ENCODE measurements at regions not wholly inside any gene's neighbourhood (a gene's known extent, or its start where the extent isn't known, plus 50 kb on each side); places are given as distances from the start of the nearest gene placed in this dataset.

GRCh38 chr17:22469941-22470340 is 777.6 kb downstream of the KCNJ18 start:
- DNase-seq (ENCODE audit: low read depth in 4 of 4, low spot score in 2 of 4) = no peak

DNA sequence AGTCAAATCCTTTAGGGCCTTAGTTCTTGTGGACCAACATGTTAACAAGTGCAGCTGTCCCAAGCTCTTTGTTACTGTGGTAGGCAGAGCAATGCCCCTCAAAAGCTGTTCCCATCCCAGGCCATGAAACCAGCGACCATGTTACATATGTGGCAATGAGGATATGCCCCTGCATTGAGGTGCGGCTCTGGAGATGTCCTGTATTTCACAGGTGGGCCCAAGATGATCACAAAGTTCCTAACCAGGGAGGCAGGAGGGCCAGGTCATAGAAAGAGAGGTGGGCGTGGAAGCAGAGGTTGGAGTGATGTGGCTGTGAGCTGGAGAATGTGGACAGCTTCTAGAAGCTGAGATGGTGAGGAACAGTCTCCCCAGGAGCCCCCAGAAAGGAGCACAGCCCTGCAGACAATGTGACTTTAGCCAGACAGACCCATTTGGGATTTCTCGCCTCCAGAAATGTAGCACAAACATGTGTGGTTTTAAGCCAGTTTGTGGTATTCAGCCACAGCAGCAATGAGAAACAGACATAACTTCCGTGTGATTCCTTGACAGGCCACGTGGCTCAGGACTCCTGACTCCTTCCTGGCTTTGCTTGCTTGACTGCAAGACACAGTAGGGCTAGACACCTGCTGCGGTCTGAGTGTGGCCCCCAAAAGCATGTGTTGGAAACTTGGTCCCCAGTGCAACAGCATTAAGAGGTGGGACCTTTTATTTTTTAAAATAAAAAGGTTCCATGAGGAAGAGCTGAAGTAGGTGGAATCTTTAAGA is 778.3 kb downstream of the KCNJ18 start:
- no peak for DNase-seq (ENCODE audit: low read depth in 4 of 4, low spot score in 2 of 4)

DNA sequence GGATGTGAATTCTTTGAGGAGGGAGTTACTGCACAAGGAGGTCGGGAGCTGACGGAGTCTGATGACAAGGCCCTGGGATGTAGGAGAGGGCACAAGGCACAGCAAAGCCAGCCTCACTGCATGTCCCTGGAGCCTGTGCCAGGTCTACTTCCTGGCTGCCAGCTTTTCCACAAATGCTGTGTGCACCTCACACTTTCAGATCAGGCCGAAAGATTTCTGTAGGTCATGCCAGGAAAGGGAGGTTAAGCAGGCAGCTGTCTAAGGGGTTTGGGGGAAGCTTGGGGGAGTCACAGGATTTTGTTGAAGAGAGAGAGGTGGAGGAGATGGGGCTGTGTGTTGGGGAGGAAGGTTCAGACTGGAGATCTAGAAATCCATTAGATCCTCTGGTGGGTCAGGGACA is 792.5 kb downstream of the KCNJ18 start:
- DNase-seq (ENCODE audit: low read depth in 4 of 4, low spot score in 2 of 4) = no peak

GRCh38 chr17:22490399-22490798 is 798.1 kb downstream of the KCNJ18 start:
- DNase-seq (ENCODE audit: low read depth in 4 of 4, low spot score in 2 of 4) = no peak

DNA sequence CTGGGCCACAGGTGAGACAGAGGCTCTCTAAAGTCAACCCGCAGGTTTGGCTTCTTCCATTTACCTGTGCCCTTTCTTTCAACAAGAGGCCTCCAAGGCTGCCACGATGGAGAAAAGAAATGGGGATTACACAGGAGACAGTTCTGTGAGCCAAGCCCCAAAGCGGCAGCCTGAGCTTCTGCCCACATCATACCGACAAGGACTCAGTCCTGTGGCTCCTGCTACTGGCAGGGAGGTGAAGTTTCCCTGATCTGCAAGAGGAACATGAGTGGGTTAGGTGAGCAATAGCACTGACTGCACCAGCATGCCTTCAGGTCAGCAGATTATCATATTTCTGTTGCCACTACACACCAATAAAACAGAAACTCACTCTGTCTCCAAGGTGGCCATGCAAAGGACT is 800.0 kb downstream of the KCNJ18 start:
- DNase-seq (ENCODE audit: low read depth in 4 of 4, low spot score in 2 of 4) = no peak

- no peak for DNase-seq (ENCODE audit: low read depth in 4 of 4, low spot score in 2 of 4)
These were observed 804.1 kb downstream of the KCNJ18 start for GRCh38 chr17:22496450-22496849.

- no peak for DNase-seq (ENCODE audit: low read depth in 4 of 4, low spot score in 2 of 4)
These were observed 811.1 kb downstream of the KCNJ18 start for GRCh38 chr17:22503322-22503899.

GRCh38 chr17:22505660-22506059 is 813.3 kb downstream of the KCNJ18 start:
- no peak for DNase-seq (ENCODE audit: low read depth in 4 of 4, low spot score in 2 of 4)

GRCh38 chr17:22506231-22506630 is 813.9 kb downstream of the KCNJ18 start:
- no peak for DNase-seq (ENCODE audit: low read depth in 4 of 4, low spot score in 2 of 4)

- no peak for DNase-seq (ENCODE audit: low read depth in 4 of 4, low spot score in 2 of 4)
These were observed 814.5 kb downstream of the KCNJ18 start for GRCh38 chr17:22506861-22507260.

- DNase-seq (ENCODE audit: low read depth in 4 of 4, low spot score in 2 of 4) = no peak
These were observed 815.5 kb downstream of the KCNJ18 start for GRCh38 chr17:22507823-22508222.

- no peak for DNase-seq (ENCODE audit: low read depth in 4 of 4, low spot score in 2 of 4)
These were observed 818.2 kb downstream of the KCNJ18 start for GRCh38 chr17:22510504-22510903.

DNA sequence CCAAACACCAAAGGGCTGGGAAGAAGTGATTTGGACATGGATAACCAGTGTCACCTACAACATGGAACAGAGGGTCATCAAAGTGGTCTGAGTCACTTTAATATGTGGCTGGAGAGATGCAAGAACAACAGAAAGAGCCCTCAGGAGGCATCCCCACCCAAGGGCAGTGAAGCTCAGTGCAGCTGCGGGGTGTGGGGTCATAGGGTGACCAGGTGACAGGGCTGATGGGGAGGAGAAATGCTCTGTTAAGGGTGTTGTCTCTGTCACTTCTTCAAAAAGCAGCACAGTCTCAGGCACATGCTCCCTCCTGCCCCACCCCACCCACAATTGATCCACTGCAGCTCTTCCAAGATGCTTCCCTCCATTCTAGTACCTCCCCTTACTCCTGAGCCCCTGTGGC is 819.1 kb downstream of the KCNJ18 start:
- DNase-seq (ENCODE audit: low read depth in 4 of 4, low spot score in 2 of 4) = no peak

DNA sequence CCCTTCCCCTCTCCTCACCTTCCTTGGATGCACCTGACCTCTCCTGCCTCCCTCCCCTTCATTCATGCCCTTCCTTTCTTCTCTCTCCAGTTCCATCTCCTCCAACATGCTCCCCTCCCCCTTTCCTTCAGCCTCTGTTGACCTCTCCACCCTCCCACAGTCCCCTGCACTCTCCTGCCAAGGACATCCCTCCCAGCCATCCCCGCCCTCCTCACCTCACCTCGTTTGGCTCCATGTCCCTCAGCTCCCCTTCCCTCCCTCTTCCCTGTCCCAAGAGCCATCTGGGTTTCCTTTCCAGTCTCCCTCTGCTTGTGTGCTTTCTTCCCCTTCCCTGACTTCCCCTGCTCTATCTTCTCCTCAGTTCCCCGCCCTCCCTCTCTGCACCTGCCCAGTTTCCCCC is 819.7 kb downstream of the KCNJ18 start:
- DNase-seq (ENCODE audit: low read depth in 4 of 4, low spot score in 2 of 4) = no peak

GRCh38 chr17:22512506-22512905 is 820.2 kb downstream of the KCNJ18 start:
- no peak for DNase-seq (ENCODE audit: low read depth in 4 of 4, low spot score in 2 of 4)

GRCh38 chr17:22512997-22513538 is 820.7 kb downstream of the KCNJ18 start:
- no peak for DNase-seq (ENCODE audit: low read depth in 4 of 4, low spot score in 2 of 4)

DNA sequence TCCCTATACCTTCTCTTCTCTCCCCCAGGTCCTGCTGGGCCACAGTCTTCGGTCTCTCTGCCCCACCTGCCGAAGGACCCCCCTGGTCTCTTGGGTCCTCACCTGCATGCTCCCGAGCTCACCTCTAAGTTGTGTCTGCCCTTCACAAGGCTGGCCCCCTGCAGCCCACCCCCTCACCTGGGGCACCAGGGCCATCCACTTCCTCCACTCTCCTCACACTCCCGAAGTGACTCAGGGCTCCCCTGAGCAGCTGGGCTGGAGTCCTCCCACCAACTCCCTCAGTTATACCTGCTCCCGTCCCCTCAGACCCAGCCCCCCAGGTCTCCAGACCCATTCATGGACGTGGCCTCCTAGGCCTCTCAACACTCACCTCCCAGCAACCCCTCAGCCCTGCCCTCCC is 822.0 kb downstream of the KCNJ18 start:
- DNase-seq (ENCODE audit: low read depth in 4 of 4, low spot score in 2 of 4) = no peak

DNA sequence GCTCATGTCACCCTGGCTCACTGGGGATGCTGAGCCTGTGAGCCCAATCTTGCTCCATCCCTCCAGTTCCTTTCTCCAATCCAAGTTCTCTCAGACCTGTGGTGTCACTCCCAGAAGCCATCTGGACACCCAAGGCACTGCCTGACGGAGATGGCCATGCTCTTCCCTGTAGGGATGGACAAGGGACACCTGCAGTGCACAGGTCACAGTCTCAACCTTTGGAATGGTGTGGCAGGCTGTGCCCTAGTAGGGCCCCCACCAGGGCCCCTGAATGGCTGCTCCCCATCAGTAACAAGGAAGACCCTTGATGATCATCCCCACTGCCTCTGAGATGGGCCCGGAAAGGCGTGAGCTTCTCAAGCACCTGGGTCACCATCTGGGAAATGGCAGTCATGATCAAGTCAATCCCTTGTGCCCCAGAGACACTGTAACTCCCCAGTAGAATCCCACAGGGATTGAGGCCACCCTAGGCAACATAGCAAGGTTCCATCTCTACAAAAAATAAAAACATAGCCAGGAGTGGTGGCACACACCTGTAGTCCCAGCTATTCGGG is 822.5 kb downstream of the KCNJ18 start:
- no peak for DNase-seq (ENCODE audit: low read depth in 4 of 4, low spot score in 2 of 4)

DNA sequence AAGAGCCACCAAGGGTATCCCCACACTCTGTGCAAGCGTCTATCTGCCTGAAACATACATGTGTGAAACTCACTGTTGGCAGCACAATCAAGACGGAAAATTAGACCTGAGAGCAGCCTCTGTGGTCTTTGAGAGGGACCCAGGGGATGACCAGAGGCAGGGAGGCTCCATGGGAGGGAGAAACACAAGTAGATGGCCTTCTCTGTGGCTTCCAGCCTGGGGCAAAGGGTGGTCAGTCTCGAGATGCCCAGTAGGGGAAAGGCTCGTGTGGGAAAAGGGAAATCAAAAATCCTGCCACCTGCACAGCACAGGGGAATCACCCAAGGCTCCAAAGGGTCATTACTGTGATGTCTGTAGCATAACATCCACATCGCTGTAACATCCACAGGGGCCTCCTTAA is 823.3 kb downstream of the KCNJ18 start:
- DNase-seq (ENCODE audit: low read depth in 4 of 4, low spot score in 2 of 4) = no peak

- DNase-seq (ENCODE audit: low read depth in 4 of 4, low spot score in 2 of 4) = no peak
These were observed 824.7 kb downstream of the KCNJ18 start for GRCh38 chr17:22516861-22517636.

GRCh38 chr17:22517716-22518115 is 825.4 kb downstream of the KCNJ18 start:
- DNase-seq (ENCODE audit: low read depth in 4 of 4, low spot score in 2 of 4) = no peak
